T follicular helper cell (primary cell): ENCODE measurements at regions not wholly inside any gene's neighbourhood (a gene's known extent, or its start where the extent isn't known, plus 50 kb on each side); places are given as distances from the start of the nearest gene placed in this dataset.
"Not testable (repeated sequence)": the region's sequence is repeated elsewhere in the genome, so short reads cannot be mapped to it uniquely, and the experiment has no call there.

ENCODE experiments used
- DNase-seq: peaks from one replicate; pipeline ENCODE4 v3.0.0-alpha.2; 2020; ENCODE audit warnings: low read depth

- not testable (repeated sequence) for DNase-seq
Observed at GRCh38 chr6:167709776-167710336, 116.9 kb upstream of the AFDN start.

- DNase-seq = no peak
Observed at GRCh38 chr6:167710363-167710920, 116.3 kb upstream of the AFDN start.

DNA sequence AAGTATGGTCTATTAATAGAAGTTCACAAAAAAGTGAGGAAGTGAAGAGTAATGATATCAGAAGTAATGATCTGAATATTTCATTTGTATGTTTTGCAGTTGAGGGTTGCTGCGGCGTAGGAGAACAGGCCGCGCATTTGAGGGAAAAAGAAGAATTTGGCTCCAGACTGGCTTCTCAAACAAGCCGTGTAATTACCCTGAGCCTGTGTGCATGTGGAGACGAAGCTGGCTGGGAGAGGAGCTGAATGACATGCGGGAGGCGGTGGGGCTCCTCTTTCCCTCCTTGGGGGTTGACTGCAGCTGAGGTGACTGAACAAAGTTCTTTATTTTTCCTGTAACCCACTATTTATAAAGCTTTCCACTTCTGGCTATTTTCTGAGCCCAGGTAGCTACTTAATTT lies 115.5 kb upstream of the AFDN start:
- no peak for DNase-seq

- no peak for DNase-seq
Observed at GRCh38 chr6:167711768-167712730, 114.7 kb upstream of the AFDN start.

- DNase-seq = no peak
Observed at GRCh38 chr6:167712731-167713475, 113.8 kb upstream of the AFDN start.

DNA sequence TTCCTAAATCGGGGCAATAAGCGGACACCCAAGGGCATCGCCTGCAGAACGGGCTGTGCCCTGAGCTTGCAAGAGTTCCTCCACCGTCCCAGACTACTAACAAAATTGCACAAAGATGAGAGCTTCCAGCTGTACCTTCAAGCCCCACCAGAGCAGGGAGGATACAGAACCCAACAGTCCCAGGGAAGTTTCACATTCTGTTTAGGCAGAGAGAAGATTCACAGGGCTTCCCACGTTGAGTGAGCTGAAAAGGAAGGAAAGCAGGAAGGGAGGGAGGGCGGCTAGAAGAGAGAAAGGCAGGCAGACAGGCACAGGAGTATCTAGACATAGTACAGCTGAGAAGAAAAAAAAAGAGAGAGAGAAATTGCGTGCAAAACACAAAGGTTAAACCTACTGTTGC lies 112.6 kb upstream of the AFDN start:
- no peak for DNase-seq

GRCh38 chr6:167717455-167717854 lies 109.3 kb upstream of the AFDN start:
- DNase-seq = no peak

GRCh38 chr6:167717867-167718266 lies 108.8 kb upstream of the AFDN start:
- DNase-seq = no peak

DNA sequence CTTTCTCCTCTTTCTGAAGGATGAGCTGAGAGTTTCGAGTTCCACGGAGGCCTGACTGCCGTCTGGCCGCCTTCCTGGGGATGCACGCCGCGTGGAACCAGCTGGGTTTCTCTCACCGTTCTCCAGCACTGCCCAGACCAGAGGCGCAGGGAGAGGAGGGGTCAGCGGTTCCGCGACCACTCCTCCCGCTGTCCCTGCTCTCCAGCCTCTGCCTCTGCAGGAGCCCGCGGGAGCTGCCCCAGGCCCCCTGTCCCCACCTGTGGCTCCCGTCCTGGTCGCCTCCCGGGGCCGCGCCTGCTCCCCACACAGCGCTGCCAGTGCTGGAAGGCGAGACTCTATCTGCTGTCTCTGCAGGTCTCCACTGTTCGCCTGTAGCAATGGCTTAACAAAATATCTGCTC lies 106.8 kb upstream of the AFDN start:
- DNase-seq = no peak

DNA sequence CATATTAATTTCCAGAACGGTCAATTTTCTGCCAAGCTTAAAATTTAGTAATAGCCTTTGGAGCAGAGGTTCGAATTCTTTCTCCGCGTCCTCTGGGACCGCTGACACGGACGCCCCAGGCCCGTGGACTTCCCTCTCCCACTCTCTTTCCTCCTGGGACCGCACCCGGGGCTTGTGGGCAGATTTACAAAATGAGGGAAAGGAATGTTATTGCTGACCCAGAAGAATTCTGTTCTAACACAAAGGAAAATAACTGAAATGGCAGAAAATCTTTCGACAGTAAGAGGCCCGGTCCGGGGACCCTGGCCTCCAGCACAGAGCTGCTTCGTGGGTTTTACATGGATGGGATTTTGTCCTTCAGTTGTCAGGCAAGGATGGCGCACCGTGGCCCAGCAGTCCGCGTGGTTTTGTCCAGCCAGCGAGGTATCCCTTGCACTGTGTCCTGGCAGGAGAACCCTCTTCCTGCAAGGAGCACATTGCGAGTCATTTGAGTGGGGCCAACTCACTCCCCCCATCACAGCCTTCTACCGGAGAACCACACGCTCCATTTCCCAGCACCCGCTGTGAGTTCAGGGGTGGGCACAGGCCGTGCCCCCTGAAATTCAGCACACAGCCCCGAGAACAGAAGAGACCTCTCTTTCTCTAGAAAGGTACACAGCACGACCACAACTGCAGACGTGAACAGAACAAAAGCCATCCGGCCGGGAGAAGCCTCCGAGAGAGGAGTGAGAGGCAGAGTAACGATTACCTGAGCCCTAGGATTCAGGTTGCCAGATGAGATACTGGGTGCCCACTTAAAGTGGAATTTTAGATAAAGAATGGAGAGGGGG lies 106.0 kb upstream of the AFDN start:
- DNase-seq = no peak

DNA sequence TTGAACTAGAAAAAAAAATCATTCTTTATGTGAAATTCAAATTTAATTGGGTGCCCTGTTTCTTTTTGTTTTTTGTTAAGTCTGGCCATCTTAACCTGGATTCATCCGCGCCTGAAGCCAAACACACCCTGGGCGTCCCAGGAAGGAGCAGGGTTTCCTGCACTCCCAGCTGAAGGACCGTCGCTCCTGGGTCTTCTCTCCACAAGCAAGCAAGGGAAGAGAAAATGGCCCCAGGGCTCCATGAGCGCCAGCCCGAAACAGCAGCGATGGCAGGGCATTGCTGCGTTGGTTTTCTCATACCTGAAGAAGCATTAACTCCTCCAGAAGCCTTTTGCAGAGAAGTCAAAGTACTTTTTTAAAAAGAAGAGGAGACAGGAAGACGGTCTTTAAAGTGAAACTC lies 105.4 kb upstream of the AFDN start:
- no peak for DNase-seq

GRCh38 chr6:167722634-167723309 lies 103.9 kb upstream of the AFDN start:
- DNase-seq = no peak

DNA sequence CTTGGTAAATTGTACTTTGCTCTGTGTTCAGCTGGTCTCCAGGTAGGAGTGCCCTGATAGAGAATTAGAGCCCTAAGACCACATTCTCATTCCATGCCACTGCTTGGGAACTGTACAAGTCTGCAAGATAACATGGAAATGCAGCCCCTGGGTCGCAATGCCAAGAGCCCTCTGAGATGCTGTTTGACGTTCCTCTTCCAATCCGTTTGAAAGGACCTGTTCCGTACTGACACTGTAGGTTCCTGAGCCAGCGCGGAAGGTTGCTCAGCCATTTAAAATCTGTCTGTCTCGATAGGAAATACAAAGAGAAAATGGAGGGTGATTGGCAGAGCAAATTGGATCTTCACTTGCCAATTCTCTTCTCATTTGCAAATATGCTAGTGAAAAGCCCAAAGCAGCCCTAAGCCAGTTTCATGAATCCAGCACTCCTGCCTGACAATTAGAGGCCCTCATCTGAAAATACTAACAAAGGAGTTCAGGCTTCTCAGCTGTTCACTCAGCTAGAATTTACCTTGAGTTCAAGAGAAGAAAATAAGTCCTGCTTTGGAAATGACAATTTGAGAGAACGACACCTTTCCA lies 100.6 kb upstream of the AFDN start:
- no peak for DNase-seq

- no peak for DNase-seq
Observed at GRCh38 chr6:167730441-167730840, 96.3 kb upstream of the AFDN start.

GRCh38 chr6:167731216-167731615 lies 95.5 kb upstream of the AFDN start:
- no peak for DNase-seq

DNA sequence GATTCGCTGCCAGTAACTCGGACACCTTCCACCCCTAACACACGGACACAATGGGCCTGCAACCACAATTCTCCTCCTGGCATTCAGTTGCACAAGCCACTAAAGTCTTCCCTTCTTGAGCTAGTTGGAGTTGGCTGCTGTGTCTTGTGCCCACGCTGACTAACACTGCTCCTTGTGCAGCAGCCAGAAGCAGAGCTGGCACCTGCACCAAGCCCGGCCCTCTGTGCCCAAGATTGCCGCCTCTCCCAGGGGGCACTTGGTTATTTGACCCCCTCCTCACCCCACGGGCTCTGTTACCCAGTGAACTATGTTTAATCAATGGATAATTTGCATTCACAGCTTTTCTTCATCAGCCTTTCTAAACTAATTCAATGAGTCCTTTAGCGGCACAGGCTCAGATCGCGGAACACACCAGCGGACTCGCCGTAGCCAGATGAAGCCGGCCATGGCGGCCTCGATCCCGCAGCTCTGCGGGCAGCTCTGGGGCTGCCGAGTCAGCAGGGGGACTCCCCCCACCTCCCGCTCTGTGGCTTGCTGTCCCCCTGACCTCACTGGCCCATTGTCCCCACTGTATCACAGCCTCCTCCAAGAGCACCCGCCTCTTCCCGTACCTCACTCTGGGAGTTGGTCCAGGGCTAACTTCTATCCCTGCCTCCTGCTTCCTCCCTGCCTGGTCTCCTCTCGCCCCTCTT lies 94.8 kb upstream of the AFDN start:
- DNase-seq = no peak

DNA sequence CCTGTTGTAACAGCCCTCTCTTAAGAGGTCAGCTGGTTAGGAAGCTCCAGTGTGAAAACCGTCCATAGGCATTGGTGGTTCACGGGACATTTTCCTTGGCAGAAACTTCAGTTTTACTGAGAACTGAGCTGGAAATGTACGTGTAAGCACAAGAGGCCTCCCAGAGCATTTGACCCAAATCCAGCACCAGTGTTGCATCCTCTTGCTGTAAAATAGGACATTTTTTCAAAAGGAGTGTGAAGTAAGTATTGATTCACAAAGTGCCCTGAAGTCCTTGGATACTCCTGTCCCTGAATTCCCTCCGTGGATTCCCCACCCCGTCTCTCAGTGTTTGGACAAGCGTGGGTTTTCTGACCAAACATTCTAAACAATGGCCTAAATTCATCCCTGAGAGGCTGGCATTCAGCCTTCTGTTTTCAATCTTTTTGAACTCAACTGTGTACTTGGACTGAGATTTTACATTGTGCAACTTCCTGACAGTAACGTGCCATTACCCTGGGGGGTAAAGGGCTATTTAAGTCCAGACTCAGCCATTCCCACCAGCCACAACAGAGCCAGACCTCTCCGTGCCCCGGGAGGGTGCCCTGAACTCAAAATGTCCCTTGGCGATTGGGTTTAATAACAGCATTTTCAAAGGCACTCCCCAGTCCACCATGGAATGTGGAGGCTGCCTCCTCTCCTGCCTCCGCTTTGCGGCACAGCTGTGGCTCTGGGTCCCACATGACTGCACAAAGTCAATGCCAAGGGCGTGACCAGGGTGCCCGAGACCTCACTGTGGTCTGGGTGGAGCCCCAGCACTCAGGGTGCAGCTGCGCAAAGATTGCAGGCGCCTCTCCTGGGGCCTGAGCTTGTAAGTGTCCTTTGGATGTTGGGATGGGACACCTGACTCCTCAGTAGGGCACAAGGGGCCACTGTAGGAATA lies 92.7 kb upstream of the AFDN start:
- DNase-seq = no peak

DNA sequence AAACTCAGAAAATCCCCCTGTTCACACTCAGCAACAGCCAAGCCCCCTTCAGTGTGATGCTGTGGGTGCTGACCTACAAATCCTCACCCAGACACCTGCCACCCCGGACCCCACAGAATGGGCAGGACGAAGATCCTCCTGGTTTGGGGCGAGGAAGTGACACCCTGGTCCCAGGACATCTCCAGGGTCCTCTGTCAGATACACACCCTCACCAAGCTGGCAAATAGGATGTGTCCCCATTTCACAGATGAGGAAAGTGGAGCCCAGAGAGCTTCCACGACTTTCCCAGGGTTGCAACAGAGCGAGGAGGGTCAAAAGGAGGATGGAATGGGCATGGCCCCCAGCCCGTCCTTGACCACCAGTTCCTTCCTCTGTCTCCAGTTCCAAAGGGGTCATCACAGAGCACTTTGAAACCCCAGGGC lies 92.0 kb upstream of the AFDN start:
- DNase-seq = no peak
